Renal cortical epithelial cell (primary cell): ENCODE measurements at regions not wholly inside any gene's neighbourhood (a gene's known extent, or its start where the extent isn't known, plus 50 kb on each side); places are given as distances from the start of the nearest gene placed in this dataset.

Experiments
- DNase-seq: peaks from one replicate; pipeline ENCODE4 v3.0.0-alpha.2; 2011; ENCODE audit warnings: low read depth

DNA sequence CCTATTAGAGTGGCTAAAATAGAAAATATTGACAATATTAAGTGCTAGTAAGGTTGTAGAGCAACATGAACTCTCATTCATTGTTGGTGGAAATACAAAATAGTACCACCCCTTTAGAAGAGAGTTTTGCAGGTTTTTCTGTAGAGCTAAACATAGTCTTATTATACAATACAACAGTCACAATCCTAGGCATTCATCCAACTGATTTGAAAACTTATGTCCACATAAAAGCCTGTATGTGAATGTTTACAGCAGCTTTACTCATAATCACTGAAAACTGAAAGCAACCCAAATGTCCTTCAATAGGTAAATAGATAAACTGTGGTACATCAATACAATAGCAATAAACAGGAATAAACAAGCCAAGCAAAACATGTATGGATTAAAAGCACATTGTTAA lies 127.2 kb upstream of the PRNP start:
- DNase-seq = no peak

GRCh38 chr20:4556781-4557180 lies 129.5 kb upstream of the PRNP start:
- DNase-seq = no peak

- peak; percentile 71 for DNase-seq
Measured at GRCh38 chr20:4555188-4555890, 130.9 kb upstream of the PRNP start.

- DNase-seq = no peak
Measured at GRCh38 chr20:4554346-4554745, 131.9 kb upstream of the PRNP start.

- DNase-seq = no peak
Measured at GRCh38 chr20:4552075-4552640, 134.1 kb upstream of the PRNP start.

DNA sequence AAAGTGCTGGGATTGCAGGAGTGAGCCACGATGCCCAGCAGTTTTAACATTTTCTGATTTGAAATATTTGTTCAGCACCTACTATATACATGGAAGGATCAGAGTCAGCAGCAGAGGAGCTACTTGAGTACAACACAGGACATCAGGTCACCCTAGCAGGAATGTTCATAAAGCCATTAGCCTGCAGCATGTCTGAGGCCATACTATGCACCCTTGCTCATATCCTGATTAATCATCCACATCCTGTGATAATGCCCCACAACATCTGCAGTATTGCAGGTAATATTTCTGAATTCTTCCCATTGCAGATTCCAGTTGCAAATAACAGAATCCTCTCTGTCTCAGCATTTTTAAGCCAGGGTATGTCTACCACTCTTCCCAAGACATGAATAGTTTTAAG lies 135.5 kb upstream of the PRNP start:
- no peak for DNase-seq

DNA sequence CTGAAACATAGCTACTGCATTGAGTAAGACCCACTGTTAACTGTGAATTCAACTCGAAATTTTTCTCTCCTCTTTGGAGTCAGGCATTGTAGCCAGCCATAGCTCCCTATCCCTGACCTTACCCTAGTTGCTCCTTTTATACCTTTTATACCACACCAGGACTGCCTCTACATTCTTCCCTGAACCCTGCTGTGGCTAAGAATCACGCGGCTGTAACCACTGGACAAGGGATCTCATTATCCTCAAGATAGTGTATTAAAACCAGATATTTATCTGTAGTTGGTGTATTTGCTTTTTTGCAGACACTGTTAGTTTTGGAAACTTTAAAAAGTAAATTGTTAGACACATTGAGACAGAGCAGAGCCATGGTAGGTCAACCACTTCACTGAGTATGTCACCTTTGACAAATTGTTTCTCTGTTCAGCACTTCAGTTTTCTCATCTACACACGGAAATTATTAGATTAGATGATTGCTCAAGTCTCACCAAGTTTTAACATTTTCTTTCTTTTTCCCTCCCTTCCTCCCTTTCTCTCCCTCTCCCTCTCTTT lies 136.5 kb upstream of the PRNP start:
- DNase-seq = no peak

DNA sequence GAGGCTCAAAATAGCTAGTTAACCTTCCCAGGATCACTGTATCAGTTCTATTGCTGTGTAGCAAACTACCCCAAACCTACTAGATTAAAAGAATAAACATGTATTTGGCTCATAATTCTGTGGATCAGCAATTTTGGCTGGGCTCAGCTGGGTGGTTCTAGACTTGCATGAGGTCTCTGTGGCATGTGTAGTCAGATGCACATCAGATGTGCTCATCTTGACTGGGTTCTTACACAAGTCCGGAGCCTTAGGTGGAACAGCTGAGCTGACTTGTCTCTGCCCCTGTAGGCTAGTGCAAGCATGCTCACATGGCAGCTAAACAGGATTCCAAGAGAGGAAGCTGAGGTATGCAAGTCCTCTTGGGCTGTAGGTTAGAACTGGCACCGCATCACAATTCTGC lies 137.7 kb upstream of the PRNP start:
- no peak for DNase-seq

- peak; percentile 91 for DNase-seq
Measured at GRCh38 chr20:4546786-4547185, 139.5 kb upstream of the PRNP start.

- no peak for DNase-seq
Measured at GRCh38 chr20:4546342-4546741, 139.9 kb upstream of the PRNP start.

DNA sequence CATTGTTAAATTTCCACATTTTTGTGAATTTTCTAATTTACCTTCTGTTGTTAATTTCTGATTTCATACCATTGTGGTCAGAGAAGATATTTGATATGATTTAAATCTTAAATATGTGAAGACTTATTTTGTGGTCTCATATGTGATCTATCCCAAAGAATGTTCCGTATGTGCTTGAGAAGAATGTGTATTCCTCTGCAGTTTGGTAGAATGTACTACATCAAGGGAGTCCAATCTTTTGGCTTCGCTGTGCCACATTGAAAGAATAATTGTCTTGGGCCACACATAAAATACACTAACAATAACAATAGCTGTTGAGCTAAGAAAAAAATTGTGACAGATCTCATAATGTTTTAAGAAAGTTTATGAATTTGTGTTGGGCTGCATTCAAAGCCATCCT lies 140.7 kb upstream of the PRNP start:
- DNase-seq = no peak

DNA sequence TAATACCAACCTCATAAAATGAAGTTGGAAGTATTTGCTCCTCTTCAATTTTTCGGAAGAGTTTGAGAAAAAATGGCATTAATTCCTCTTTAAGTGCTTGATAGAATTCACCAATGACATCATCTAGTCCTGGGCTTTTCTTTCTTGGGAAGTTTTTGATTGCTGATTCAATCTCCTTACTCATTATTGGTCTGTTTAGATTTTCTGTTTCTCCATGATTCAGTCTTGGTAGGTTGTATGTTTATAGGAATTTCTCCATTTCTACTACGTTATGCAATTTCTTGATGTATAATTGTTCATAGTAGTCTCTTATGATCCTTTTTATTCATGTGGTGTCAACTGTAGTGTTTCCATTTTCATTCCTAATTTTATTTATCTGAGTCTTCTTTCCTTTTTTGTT lies 141.5 kb upstream of the PRNP start:
- DNase-seq = no peak

- no peak for DNase-seq
Measured at GRCh38 chr20:4542270-4542669, 144.0 kb upstream of the PRNP start.

GRCh38 chr20:4534315-4534714 lies 151.9 kb upstream of the PRNP start:
- DNase-seq = no peak

DNA sequence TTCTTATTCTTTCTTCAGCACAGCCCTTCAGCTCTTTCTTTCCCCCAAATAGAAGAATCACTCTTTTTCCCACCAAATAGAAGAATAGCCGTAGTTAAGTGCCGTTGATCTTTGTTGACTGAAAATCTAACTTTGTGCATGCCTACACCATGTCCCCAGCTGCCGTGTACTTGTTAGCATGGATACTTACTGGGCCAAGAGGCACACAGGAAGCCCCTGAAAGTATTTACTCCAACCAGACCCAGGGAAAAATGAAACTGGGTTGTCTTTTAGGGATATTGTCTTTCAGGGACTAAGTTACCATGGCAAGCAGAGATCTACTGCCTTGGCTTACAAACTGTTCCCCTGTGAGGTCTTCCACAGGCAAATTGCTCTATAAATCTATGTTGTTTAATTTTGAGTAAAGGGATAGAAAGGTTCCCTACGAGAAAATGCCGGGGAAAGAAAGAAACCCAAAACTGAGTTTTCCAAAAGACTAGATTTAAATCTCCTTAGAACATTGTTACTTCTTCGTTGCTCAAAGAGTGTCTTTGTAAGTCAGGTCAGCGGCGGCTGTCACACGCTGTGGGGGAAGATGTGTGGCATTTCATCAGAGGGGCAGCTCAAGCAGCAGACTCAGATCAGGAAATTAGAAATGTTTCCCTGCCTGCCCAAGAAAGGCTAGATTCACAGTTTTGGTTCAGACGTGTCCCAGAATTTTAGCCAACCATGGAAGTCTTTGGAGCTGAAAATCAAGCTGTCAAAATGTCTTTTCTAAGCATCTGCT lies 152.7 kb upstream of the PRNP start:
- no peak for DNase-seq

DNA sequence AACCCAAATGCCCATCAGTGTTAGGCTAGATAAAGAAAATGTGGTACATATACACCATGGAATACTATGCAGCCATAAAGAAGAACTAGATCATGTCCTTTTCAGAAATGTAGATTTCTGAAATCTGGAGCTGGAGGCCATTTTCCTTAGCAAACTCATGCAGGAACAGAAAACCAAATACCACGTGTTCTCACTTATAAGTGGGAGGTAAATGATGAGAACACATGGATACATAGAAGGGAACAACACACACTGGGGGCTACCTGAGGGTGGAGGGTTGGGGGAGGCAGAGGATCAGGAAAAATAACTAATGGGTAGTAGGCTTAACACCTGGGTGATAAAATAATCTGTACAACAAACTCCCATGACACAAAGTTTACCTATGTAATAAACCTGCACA lies 153.5 kb upstream of the PRNP start:
- DNase-seq = no peak

DNA sequence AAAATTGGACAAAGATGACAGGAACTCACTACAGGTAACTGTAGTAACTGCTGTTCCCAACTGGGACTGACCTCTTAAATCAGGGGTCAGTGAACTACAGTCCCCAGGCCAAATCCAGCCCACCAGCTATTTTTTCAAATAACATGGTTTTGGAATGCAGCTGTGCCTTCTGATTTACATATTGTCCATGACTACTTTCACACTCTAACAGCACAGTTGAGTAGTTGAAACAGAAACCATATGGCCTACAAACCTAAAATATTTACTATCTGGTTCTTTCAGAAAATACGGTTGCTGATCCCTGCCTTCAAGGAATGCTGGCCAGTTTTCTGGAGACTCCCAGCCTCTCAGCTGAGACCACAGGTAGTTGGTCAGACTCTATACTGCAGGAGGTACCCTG lies 161.5 kb upstream of the PRNP start:
- peak; percentile 11 for DNase-seq

- no peak for DNase-seq
Measured at GRCh38 chr20:4524307-4524706, 161.9 kb upstream of the PRNP start.

- DNase-seq = no peak
Measured at GRCh38 chr20:4522310-4522709, 163.9 kb upstream of the PRNP start.

DNA sequence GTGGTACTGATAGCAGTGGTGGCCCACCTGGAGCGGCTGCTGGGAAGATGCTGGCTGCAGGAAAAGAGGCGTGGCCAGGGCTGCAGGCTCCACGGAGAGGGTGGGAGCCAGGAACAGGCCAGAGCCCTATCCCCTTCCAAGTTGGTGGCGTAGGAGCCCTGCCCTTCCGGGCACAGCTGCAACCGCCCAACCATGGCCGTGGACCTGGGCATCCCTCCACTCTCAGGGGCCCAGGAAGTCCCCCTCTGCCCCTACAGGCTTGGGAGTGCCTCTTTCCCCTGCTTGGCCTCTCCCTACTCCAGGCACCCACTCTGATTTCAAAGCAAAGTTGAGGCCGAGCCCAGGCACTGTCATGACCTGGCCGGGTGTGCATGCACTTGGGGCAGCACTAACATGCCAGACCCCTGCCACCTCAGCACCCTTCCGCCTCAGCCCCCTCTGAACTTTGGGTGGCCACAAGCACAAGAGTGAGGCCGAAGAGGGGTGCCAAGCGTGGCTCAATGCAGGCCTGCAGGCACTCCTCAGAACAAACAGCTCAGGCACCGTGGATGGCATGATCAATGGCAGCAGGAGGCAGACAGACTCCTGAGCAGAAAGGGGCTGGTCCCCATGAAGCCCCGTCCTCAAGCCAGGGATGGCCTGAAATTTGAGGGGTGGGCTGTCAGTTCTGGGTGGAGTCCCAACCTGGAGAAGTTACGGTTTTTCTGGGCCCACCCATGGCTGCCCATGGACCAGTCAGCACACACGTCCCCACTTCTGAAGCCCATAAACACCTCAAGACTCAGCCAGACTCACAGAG lies 164.9 kb upstream of the PRNP start:
- DNase-seq = no peak

- peak; percentile 15 for DNase-seq
Measured at GRCh38 chr20:4519534-4519933, 166.7 kb upstream of the PRNP start.

GRCh38 chr20:4516876-4517275 lies 169.4 kb upstream of the PRNP start:
- peak; percentile 60 for DNase-seq
